Mucosa of descending colon (tissue), 3 donors: ENCODE measurements at regions not wholly inside any gene's neighbourhood (a gene's known extent, or its start where the extent isn't known, plus 50 kb on each side); places are given as distances from the start of the nearest gene placed in this dataset.
A peak's percentile ranks its signal among the peaks of the same experiment; 100 is the strongest.

Experiments
- ATAC-seq: fragments of 200-7000 bp; cut with Tn5 transposase; one replicate; pipeline ENCODE4 v1.9.1; 2020; ENCODE audit warnings: mild to moderate bottlenecking, moderate library complexity
- DNase-seq, 3 donors: peaks; one replicate each; pipeline ENCODE4 v3.0.0-alpha.2; 2020
- H3K36me3 ChIP-seq: fragments of 200-600 bp; one replicate; pipeline ENCODE4 v1.8.0; 2021; ENCODE audit warnings: low read depth, mild to moderate bottlenecking
- H3K4me1 ChIP-seq: fragments of 200-600 bp; one replicate; pipeline ENCODE4 v1.8.0; 2021; ENCODE audit warnings: low read depth, mild to moderate bottlenecking
- H3K4me3 ChIP-seq: fragments of 200-600 bp; one replicate; pipeline ENCODE4 v1.8.0; 2021; ENCODE audit warnings: mild to moderate bottlenecking
- H3K9me3 ChIP-seq: fragments of 200-600 bp; one replicate; pipeline ENCODE4 v1.8.0; 2021; ENCODE audit warnings: mild to moderate bottlenecking
- intact Hi-C, 2 donors: fragments of 100-400 bp; cut with DNase I in 1 of 2; cut with micrococcal nuclease in 1 of 2; formaldehyde crosslinking; loops; one replicate each; pipeline versions ENCODE4 v1.11.0 to v1.11.1; 2022; cut with DNase I, micrococcal nuclease
- TF ChIP-seq, protein P1 (sequence below): fragments of 200-600 bp; IDR thresholded peaks from one replicate; pipeline ENCODE4 v1.8.0; 2022; ENCODE audit warnings: antibody characterized with exemption, mild to moderate bottlenecking
- donor health status: DM: no; HTN: no; CAD: no; lungs with moderate emphysema.
- donor health status: DM: no; HTN: no; CAD: no.
- donor health status: DM: no; HTN: yes; CAD: no.

DNA sequence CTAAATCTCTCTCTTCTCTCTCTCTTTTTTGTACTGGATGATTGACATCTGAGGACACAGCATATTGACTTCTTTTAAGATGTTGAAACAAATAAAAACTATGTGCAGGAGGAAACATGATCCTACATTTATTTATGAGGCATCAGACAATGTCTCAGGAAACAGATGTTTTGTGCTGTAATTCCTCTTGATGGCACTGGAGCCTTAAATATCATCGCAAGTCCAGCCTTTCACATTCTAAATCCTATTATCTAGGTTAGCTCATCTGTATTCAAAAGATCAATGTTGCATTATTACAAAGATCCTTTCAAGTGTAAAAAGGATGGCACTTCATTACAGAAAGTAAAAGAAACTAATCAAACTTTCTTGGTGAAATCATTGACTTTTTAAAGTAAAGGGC, 63.9 kb downstream of the MAT2B start:
- TF ChIP-seq, protein P1, sequence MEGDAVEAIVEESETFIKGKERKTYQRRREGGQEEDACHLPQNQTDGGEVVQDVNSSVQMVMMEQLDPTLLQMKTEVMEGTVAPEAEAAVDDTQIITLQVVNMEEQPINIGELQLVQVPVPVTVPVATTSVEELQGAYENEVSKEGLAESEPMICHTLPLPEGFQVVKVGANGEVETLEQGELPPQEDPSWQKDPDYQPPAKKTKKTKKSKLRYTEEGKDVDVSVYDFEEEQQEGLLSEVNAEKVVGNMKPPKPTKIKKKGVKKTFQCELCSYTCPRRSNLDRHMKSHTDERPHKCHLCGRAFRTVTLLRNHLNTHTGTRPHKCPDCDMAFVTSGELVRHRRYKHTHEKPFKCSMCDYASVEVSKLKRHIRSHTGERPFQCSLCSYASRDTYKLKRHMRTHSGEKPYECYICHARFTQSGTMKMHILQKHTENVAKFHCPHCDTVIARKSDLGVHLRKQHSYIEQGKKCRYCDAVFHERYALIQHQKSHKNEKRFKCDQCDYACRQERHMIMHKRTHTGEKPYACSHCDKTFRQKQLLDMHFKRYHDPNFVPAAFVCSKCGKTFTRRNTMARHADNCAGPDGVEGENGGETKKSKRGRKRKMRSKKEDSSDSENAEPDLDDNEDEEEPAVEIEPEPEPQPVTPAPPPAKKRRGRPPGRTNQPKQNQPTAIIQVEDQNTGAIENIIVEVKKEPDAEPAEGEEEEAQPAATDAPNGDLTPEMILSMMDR = no peak
- Histone ChIP-seq H3K36me3 (no peaks in the 10 kb centered on the region), H3K4me3 (no peak overlapping the region), H3K9me3 (no peaks in the 10 kb centered on the region), H3K4me1 (peaks cover 17% of the 10 kb centered on the region)
- no peak for ATAC-seq
- intact Hi-C loops = loop anchor here (10.0 kb wide), 3 partner anchors 126 to 936 kb away; no protein-coding TSS in a partner anchor
- DNase-seq = no peak

GRCh38 chr5:163571744-163572143, 66.3 kb downstream of the MAT2B start:
- ATAC-seq = peak; percentile 25
- peak in 1 of 3 donors; percentile 12 for DNase-seq
- intact Hi-C loops = no loop called here

DNA sequence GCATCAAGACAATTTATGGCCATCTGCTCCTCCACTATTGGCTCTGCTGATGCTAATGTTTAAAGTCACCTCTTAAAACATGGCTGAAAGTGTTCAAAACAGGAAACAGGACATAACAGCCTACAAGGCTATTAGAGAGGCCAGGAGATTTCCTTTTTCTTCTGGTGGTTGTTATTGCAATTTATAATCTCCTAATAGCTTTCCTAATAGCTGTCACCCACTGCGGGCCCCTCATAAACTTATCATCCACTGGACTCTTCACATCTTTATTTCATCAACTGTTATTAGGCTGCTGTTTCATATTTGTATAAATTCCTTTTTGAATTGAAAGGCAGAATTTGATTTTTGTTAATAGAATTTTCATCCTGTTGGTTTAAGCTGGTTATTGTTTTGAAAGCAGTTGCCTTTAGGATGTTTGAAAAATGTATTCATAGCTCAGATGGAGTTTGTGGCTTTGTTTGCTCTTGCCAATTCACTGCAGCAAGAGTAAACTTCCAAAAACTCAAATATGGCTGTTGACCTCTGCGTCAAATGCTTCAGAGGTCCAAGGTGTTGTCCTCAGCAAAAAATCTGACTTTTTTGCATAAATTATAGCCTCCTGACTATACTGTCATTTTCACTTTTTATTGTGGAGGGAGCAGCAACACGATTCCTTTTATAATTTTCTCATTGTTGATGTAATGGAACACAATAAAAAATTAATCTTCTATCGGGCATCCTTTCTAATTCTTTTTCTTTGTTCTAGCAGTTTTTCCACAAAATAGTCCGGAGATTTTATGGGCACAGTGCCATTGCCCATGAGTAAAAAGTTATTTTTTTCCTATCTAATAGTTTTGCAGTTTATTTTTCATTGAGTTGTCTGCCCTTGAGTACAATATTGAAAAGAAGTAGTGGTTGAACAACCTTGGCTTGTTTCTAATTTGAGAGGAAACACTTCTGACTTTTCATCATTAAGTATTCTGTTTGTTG, 69.3 kb downstream of the MAT2B start:
- intact Hi-C loops = no loop called here
- ATAC-seq = no peak
- no peak for DNase-seq
- H3K4me3 ChIP-seq = no peak overlapping the region
- TF ChIP-seq, protein P1 = no peak
- no peaks in the 10 kb centered on the region for H3K36me3 ChIP-seq
- no peaks in the 10 kb centered on the region for H3K9me3 ChIP-seq
- peaks cover 6% of the 10 kb centered on the region for H3K4me1 ChIP-seq

More at GRCh38 chr5:163571744-163572143, 66.3 kb downstream of the MAT2B start:
- no peaks in the 10 kb centered on the region for H3K4me1 ChIP-seq
- TF ChIP-seq, protein P1 = no peak
- H3K9me3 ChIP-seq = no peaks in the 10 kb centered on the region
- no peak overlapping the region for H3K4me3 ChIP-seq
- no peaks in the 10 kb centered on the region for H3K36me3 ChIP-seq

- TF ChIP-seq, protein P1 = no peak
- intact Hi-C loops = no loop called here
- H3K9me3 ChIP-seq = no peaks in the 10 kb centered on the region
- peaks cover 12% of the 10 kb centered on the region for H3K4me1 ChIP-seq
- no peaks in the 10 kb centered on the region for H3K36me3 ChIP-seq
- no peak overlapping the region for H3K4me3 ChIP-seq
- DNase-seq (no peak), ATAC-seq (no peak)
These were observed 73.2 kb downstream of the MAT2B start for GRCh38 chr5:163578652-163579051.

GRCh38 chr5:163579729-163580128, 74.3 kb downstream of the MAT2B start:
- H3K4me3 ChIP-seq = no peak overlapping the region
- H3K36me3 ChIP-seq = no peaks in the 10 kb centered on the region
- peaks cover 12% of the 10 kb centered on the region for H3K4me1 ChIP-seq
- TF ChIP-seq, protein P1 = no peak
- ATAC-seq (no peak), DNase-seq (no peak)
- no peaks in the 10 kb centered on the region for H3K9me3 ChIP-seq
- intact Hi-C loops = no loop called here
